IPS DF 4.7 (cell line): ENCODE measurements at regions not wholly inside any gene's neighbourhood (a gene's known extent, or its start where the extent isn't known, plus 50 kb on each side); places are given as distances from the start of the nearest gene placed in this dataset.
A peak's percentile ranks its signal among the peaks of the same experiment; 100 is the strongest.
"Not testable (repeated sequence)": the region's sequence is repeated elsewhere in the genome, so short reads cannot be mapped to it uniquely, and the experiment has no call there.

ENCODE experiments used
- DNase-seq: peaks from one replicate; pipeline ENCODE4 v3.0.0-alpha.2; 2013; ENCODE audit warnings: low spot score; ENCODE audit errors: extremely low read depth

DNA sequence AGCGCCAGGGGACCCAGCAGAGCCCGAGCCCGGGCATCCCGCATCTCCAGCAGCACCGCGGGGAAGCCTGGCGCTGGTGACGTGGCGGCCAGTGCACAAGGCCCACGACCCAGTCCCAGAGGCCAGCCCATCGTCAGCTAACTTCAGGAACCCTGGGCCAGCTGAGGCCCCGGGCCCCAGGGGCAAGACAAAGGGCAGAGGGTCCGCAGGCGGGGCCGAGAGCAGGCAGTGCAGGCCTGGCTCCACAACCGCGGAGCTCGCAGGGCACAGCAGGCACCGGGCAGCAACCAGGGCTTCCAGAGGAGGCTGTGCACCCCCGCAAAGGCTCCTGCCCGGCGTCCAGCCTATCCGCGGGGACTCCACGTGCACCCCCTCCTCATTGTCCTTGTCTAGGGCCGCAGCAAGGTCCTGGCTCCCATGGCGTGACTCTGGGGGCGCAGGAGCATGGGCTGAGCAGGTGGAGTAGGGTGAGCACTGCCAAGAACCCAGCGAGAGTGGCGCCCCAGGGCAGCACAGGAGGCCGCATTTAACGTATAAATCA, 352.5 kb downstream of the KCNJ18 start:
- not testable (repeated sequence) for DNase-seq

DNA sequence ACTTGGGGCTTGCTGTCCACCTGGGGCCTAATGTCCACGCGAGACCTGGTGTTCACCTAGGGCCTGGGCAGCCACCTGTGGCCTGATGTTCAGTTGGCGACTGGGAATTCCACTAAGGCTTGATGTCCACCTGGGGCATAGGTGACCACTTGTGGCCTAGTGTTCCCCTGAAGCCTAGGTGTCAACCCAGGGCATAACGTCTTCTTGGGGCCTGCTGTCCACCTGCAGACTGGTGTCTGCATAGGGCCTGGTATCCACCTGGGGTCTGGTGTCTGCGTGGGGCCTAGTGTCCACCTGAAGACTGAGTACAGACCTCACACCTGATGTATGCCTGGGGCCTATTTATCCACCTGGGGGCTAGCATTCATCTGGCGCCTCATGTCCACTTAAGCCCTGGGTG, 355.2 kb downstream of the KCNJ18 start:
- DNase-seq = not testable (repeated sequence)

- not testable (repeated sequence) for DNase-seq
Measured at GRCh38 chr17:22048226-22048625, 355.9 kb downstream of the KCNJ18 start.

DNA sequence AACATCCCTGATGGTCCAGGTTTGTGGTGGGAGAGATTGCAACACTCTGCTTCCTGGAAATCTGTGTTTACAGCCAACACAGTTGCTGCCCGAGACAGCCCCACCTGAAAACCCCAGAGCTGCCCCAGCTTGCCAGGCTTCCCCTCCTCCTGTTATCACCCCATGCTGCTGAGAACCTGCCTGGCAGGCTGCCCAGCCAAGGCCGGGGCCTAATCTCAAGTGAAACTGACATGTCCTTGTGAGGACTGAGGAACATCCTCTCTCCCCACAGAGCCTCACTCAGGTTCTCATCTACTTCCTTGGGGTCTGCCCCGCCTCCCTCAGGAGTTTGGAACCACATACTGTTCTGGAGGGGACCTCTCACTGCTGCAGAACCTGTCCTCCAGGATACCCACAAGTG, 358.4 kb downstream of the KCNJ18 start:
- DNase-seq = not testable (repeated sequence)

- not testable (repeated sequence) for DNase-seq
Measured at GRCh38 chr17:22052715-22053114, 360.4 kb downstream of the KCNJ18 start.

GRCh38 chr17:22056566-22056965, 364.2 kb downstream of the KCNJ18 start:
- not testable (repeated sequence) for DNase-seq

DNA sequence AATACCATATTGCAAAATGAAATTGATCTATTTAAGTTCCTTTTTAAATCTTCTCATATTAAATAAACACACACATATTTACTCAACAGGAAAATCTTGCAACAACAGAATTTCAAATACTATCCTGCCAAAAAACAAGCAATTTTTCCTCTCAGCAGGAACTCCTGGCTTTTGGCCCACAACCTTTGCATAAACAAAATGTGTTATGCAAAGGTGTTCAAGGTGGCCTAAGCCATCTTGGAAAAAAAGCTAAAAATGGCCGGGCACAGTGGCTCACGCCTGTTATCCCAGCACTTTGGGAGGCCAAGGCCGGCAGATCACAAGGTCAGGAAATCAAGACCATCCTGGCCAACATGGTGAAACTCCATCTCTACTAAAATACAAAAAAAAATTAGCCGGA, 383.6 kb downstream of the KCNJ18 start:
- DNase-seq = not testable (repeated sequence)

DNA sequence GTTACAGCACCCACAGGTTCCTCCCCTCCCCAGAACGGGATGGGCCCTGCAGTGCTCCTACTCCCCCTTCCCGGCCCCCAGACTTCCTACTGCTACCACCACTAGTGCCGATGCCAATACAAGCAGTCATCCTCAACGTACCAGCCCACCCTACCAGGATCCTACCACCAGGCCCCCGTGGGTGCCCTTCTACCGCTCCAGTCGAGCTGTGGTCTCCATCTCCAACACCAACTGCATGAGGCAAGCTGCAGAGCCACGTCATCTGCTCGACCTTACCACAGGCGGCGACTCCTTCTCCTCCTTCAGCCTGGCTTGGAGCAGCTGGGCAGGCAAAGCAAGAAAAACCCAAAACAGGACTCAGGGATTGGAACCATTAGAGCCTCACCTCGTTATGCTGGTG, 396.3 kb downstream of the KCNJ18 start:
- not testable (repeated sequence) for DNase-seq

DNA sequence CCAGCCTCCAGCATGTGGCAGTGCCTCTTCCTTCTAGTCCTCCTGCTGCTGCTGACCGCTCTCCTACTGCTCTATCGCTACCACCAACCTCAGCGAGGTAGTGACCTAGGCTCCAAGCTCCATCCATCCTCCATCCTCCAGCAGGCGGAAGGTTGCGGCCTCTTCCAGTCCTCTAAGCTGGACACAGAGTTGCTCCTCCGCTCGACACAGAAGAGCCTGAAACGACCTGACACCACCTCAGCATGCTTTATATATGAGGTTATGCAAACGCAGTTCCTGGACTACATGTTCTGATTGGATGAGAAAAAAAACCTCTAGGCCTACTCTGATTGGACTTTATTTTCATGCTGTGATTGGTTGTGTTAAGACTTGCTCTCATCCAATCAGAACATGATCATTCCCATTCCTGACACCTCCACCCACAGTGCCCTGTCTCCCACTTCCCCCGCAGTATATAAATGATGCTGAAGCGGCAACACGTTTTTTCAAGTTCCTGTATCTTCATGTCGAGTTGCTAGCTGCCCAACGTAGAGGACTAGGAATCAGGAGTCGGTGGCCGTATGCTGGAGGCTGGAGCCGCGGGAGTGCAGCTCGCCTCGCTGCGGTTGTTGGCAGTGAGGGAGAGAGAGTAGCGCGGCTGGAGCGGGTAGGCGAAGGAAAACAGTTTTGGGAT, 398.1 kb downstream of the KCNJ18 start:
- DNase-seq = no peak

GRCh38 chr17:22091041-22091679, 398.8 kb downstream of the KCNJ18 start:
- DNase-seq = not testable (repeated sequence)

GRCh38 chr17:22091840-22092239, 399.5 kb downstream of the KCNJ18 start:
- not testable (repeated sequence) for DNase-seq

GRCh38 chr17:22095414-22095813, 403.1 kb downstream of the KCNJ18 start:
- not testable (repeated sequence) for DNase-seq

- not testable (repeated sequence) for DNase-seq
Measured at GRCh38 chr17:22099633-22100032, 407.3 kb downstream of the KCNJ18 start.

- DNase-seq = no peak
Measured at GRCh38 chr17:22102177-22102576, 409.9 kb downstream of the KCNJ18 start.

- DNase-seq = peak; percentile 38
Measured at GRCh38 chr17:22116720-22117119, 424.4 kb downstream of the KCNJ18 start.

DNA sequence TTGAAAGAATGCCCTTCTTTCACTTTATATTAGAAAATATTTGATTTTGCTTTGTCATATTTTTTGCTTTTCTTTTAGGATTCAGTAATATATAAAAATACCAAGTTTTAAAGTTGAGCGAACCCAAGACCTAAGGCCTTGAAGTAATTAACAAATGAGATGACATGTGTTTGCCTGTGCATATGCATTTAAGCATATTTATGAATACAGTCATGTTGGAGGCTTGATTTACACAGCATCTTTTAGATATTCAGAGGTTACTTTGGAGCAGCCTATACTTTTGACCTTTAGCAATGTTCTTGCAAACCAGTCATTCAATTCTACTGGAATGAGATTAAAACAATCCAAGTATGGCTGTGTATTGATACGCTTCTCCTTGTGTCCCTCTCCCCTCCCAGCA, 425.1 kb downstream of the KCNJ18 start:
- DNase-seq = not testable (repeated sequence)

DNA sequence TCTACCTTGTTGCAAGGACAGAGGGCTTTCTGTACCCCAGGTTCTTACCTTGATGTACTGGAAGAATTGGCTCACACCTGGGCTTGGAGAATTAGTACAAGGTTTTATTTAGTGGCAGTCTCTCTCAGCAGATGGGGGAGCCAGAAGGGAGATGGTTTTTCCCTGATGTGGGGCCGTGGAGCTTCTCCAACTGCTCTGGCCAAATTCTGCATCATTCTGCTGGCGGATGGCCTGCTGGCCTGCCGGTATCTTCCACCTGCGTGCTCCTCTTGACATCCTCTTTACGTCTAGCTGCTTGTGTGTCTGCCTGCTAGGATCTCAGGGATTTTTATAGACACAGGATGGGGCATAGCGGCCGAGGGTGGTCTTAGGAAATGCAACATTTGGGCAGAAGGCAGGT, 426.7 kb downstream of the KCNJ18 start:
- DNase-seq = not testable (repeated sequence)

- not testable (repeated sequence) for DNase-seq
Measured at GRCh38 chr17:22119751-22120150, 427.4 kb downstream of the KCNJ18 start.

- DNase-seq = no peak
Measured at GRCh38 chr17:22123536-22124281, 431.4 kb downstream of the KCNJ18 start.

GRCh38 chr17:22128171-22128570, 435.8 kb downstream of the KCNJ18 start:
- no peak for DNase-seq

DNA sequence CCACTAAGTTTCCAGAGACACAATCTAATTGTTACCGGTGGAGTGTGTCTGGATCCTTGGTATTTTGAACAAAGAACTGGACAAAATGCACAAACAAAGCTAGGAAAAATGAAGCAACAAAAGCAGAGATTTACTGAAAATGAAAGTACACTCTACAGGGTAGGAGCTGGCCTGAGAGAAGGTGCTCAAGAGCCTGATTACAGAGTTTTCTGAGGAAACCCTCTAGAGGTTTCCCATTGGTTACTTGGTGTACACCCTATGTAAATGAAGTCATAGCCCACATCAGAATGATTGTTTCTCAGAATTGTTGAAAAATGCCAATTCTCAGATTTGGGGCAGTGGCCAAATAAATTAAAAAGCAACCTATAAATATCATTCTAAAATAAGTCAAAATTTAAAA, 436.4 kb downstream of the KCNJ18 start:
- no peak for DNase-seq

- not testable (repeated sequence) for DNase-seq
Measured at GRCh38 chr17:22129920-22130319, 437.6 kb downstream of the KCNJ18 start.
